DND-41 (cell line): ENCODE measurements at regions not wholly inside any gene's neighbourhood (a gene's known extent, or its start where the extent isn't known, plus 50 kb on each side); places are given as distances from the start of the nearest gene placed in this dataset.
"Not testable (repeated sequence)": the region's sequence is repeated elsewhere in the genome, so short reads cannot be mapped to it uniquely, and the experiment has no call there.

ENCODE experiments used
- CTCF ChIP-seq: IDR thresholded peaks from 2 replicates; pipeline ENCODE4 v1.5.1; 2012; ENCODE audit warnings: borderline replicate concordance, low read length, moderate library complexity, mild to moderate bottlenecking; ENCODE audit not compliant: poor library complexity, severe bottlenecking; ENCODE audit errors: extremely low read depth
- EZH2 ChIP-seq: IDR thresholded peaks from 3 replicates; pipeline ENCODE4 v1.6.1; 2012; ENCODE audit warnings: borderline replicate concordance, low read depth, mild to moderate bottlenecking, moderate library complexity, low read length, inconsistent platforms; ENCODE audit not compliant: severe bottlenecking

- TF ChIP-seq CTCF, EZH2: not testable (repeated sequence)
Measured at GRCh38 chr15:26217043-26217442, 353.9 kb upstream of the ATP10A start.
